A673 (cell line): ENCODE measurements at regions not wholly inside any gene's neighbourhood (a gene's known extent, or its start where the extent isn't known, plus 50 kb on each side); places are given as distances from the start of the nearest gene placed in this dataset.

ENCODE experiments used
- BruUV-seq: library from RNA; stranded (reverse); fragments of 400-500 nt; replicated peaks from 2 replicates; lab custom pipeline; 2021; lab: Mats Ljungman, UMichigan
- CTCF ChIA-PET: fragments of 300-600 bp; sonication (Branson Sonifier 250); formaldehyde crosslinking; loops from one replicate; lab custom pipeline; 2022; ENCODE audit warnings: antibody characterized with exemption; lab: Charles Lee
- POLR2A ChIA-PET: fragments of 300-600 bp; sonication (Branson Sonifier 250); formaldehyde crosslinking; loops from one replicate; lab custom pipeline; 2022; ENCODE audit warnings: antibody characterized with exemption; ENCODE audit not compliant: low non-redundant PET; lab: Charles Lee
- DNase-seq: peaks from one replicate; pipeline ENCODE4 v3.0.0-alpha.2; 2015; ENCODE audit warnings: low spot score
- H3K27ac ChIP-seq: fragments of 200-600 bp; sonication (generic); 2 replicates; pipeline ENCODE4 v1.5.1; 2016; ENCODE audit warnings: mixed run types, low read depth, mild to moderate bottlenecking, mixed read lengths, antibody characterized with exemption, low read length; ENCODE audit not compliant: poor library complexity, severe bottlenecking
- H3K27me3 ChIP-seq: fragments of 200-600 bp; sonication (generic); replicated peaks from 2 replicates; pipeline ENCODE4 v1.6.1; 2017; ENCODE audit warnings: mixed run types, low read depth, mild to moderate bottlenecking, mixed read lengths, antibody characterized with exemption, low read length; ENCODE audit not compliant: insufficient read depth, poor library complexity
- H3K36me3 ChIP-seq: fragments of 200-600 bp; sonication (generic); 2 replicates; pipeline ENCODE4 v1.6.1; 2016; ENCODE audit warnings: mixed run types, mild to moderate bottlenecking, mixed read lengths, antibody characterized with exemption, low read length; ENCODE audit not compliant: insufficient read depth, poor library complexity, severe bottlenecking
- H3K4me1 ChIP-seq: fragments of 200-600 bp; sonication (generic); 2 replicates; pipeline ENCODE4 v1.6.1; 2017; ENCODE audit warnings: mixed run types, mild to moderate bottlenecking, mixed read lengths, antibody characterized with exemption, low read length; ENCODE audit not compliant: insufficient read depth, poor library complexity, severe bottlenecking
- H3K4me3 ChIP-seq: fragments of 200-600 bp; sonication (generic); 2 replicates; pipeline ENCODE4 v1.5.1; 2016; ENCODE audit warnings: low read depth, mixed run types, mild to moderate bottlenecking, mixed read lengths, low read length; ENCODE audit not compliant: poor library complexity, severe bottlenecking
- H3K9me3 ChIP-seq: fragments of 200-600 bp; sonication (generic); 2 replicates; pipeline ENCODE4 v1.6.1; 2016; ENCODE audit warnings: mixed run types, low read depth, mild to moderate bottlenecking, mixed read lengths, antibody characterized with exemption, low read length; ENCODE audit not compliant: poor library complexity, severe bottlenecking
- EZH2 ChIP-seq: fragments of 200-600 bp; sonication (generic); IDR thresholded peaks from 2 replicates; pipeline ENCODE4 v1.6.1; 2017; ENCODE audit warnings: borderline replicate concordance, low read depth, mild to moderate bottlenecking, mixed read lengths, antibody characterized with exemption, low read length; ENCODE audit not compliant: poor library complexity, severe bottlenecking
- intact Hi-C: fragments of 100-400 bp; cut with micrococcal nuclease; formaldehyde crosslinking; loops from one replicate; pipeline ENCODE4 v1.10.0; 2022; ENCODE audit not compliant: unreplicated experiment
- TF ChIP-seq, protein P1 (sequence below): fragments of 300-800, 200-600 bp; sonication (generic); conservative IDR thresholded peaks from 2 replicates; pipeline ENCODE4 v1.5.1; 2017; ENCODE audit warnings: low read depth, mild to moderate bottlenecking, antibody characterized with exemption, low read length, moderate library complexity, mixed read lengths

- H3K4me3 ChIP-seq = no peak overlapping the region
- intact Hi-C loops = no loop called here
- POLR2A ChIA-PET = interaction anchor here (0.7 kb wide), 1 partner anchor 53 kb away, joined by 3 read pairs; no protein-coding TSS in a partner anchor
Observed at GRCh38 chr22:47963660-47964059, 1201.2 kb downstream of the TBC1D22A start.

GRCh38 chr22:47957649-47958048, 1195.2 kb downstream of the TBC1D22A start:
- ChIA-PET POLR2A (no interaction called here), CTCF (no interaction called here)
- TF ChIP-seq EZH2 = no peak
- TF ChIP-seq, protein P1, sequence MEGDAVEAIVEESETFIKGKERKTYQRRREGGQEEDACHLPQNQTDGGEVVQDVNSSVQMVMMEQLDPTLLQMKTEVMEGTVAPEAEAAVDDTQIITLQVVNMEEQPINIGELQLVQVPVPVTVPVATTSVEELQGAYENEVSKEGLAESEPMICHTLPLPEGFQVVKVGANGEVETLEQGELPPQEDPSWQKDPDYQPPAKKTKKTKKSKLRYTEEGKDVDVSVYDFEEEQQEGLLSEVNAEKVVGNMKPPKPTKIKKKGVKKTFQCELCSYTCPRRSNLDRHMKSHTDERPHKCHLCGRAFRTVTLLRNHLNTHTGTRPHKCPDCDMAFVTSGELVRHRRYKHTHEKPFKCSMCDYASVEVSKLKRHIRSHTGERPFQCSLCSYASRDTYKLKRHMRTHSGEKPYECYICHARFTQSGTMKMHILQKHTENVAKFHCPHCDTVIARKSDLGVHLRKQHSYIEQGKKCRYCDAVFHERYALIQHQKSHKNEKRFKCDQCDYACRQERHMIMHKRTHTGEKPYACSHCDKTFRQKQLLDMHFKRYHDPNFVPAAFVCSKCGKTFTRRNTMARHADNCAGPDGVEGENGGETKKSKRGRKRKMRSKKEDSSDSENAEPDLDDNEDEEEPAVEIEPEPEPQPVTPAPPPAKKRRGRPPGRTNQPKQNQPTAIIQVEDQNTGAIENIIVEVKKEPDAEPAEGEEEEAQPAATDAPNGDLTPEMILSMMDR = no peak
- Histone ChIP-seq H3K9me3 (no peaks in the 10 kb centered on the region), H3K27ac (no peak overlapping the region), H3K4me3 (no peak overlapping the region), H3K36me3 (no peaks in the 10 kb centered on the region), H3K27me3 (peaks cover 11% of the 10 kb centered on the region), H3K4me1 (no peaks in the 10 kb centered on the region)
- intact Hi-C loops = no loop called here
- no TSS peak for BruUV-seq
- no peak for DNase-seq

More at GRCh38 chr22:47963660-47964059, 1201.2 kb downstream of the TBC1D22A start:
- Histone ChIP-seq H3K27ac (no peak overlapping the region), H3K4me1 (no peaks in the 10 kb centered on the region), H3K36me3 (no peaks in the 10 kb centered on the region), H3K27me3 (no peaks in the 10 kb centered on the region), H3K9me3 (no peaks in the 10 kb centered on the region)
- no peak for TF ChIP-seq EZH2
- TF ChIP-seq, protein P1 = no peak
- no TSS peak for BruUV-seq
- CTCF ChIA-PET = no interaction called here
- DNase-seq = no peak

DNA sequence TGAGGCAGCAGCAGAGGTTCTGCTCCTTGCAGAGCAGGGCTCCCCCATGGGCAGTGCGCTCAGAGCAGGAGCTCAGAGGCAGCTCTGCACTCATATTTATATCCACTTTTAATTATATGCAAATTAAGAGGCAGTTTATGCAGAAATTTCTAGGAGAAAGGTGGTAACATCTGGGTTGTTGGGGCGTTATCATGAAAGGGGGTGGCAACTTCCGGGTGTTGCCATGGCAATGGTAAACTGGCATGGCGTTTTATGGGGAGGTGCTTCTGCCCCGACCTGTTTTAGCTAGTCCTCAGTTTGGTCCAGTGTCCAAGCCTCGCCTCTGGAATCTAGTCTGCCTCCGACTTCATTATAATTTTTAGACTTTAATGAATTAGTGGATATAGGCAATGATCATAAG, 1191.7 kb downstream of the TBC1D22A start:
- H3K4me1 ChIP-seq = no peaks in the 10 kb centered on the region
- ChIA-PET POLR2A (interaction anchor here (0.8 kb wide), 1 partner anchor 910 kb away, joined by 4 read pairs; no protein-coding TSS in a partner anchor), CTCF (no interaction called here)
- peaks cover 25% of the 10 kb centered on the region for H3K27me3 ChIP-seq
- TF ChIP-seq, protein P1 = no peak
- no peak for TF ChIP-seq EZH2
- intact Hi-C loops = no loop called here
- no TSS peak for BruUV-seq
- no peak overlapping the region for H3K4me3 ChIP-seq
- no peaks in the 10 kb centered on the region for H3K9me3 ChIP-seq
- no peak for DNase-seq
- no peaks in the 10 kb centered on the region for H3K36me3 ChIP-seq
- no peak overlapping the region for H3K27ac ChIP-seq
